ENCODE measurements at regions not wholly inside any gene's neighbourhood (a gene's known extent, or its start where the extent isn't known, plus 50 kb on each side); places are given as distances from the start of the nearest gene placed in this dataset.

- no peak for TF ChIP-seq CTCF (conservative IDR thresholded peaks at IDR 0.05)
- no peaks in the 10 kb centered on the region for H3K27me3 Mint-ChIP-seq (ENCODE audit: insufficient read depth)
- Histone ChIP-seq H3K27me3 (ENCODE audit: control insufficient read depth, insufficient read depth, low read length, poor library complexity, severe bottlenecking) (no peaks in the 10 kb centered on the region), H3K4me3 (ENCODE audit: low read length) (no peak overlapping the region), H3K36me3 (ENCODE audit: control insufficient read depth, insufficient read depth, low read length) (no peaks in the 10 kb centered on the region), H3K9ac (ENCODE audit: extremely low read depth, low read length, poor library complexity, severe bottlenecking) (no peak overlapping the region), H3K4me1 (ENCODE audit: control insufficient read depth, insufficient read depth, low read length) (peaks cover 4% of the 10 kb centered on the region), H3K27ac (ENCODE audit: low read depth, low read length) (no peak overlapping the region), H3K9me3 (ENCODE audit: control insufficient read depth, low read length) (no peaks in the 10 kb centered on the region)
- H3K36me3 Mint-ChIP-seq (ENCODE audit: low read depth): no peaks in the 10 kb centered on the region
- H3K4me3 Mint-ChIP-seq: no peak overlapping the region
- DNase-seq: no peak
- H3K27ac Mint-ChIP-seq: no peak overlapping the region
- WGBS, 2 experiments (ENCODE audit: insufficient coverage in 1 of 2, insufficient read length in 1 of 2): 90 to 91% methylated on average over 2 to 3 of the region's 3 CpGs
- peaks cover 3% of the 10 kb centered on the region for H3K4me1 Mint-ChIP-seq
- H3K9me3 Mint-ChIP-seq: no peaks in the 10 kb centered on the region
Observed at GRCh38 chr3:116863270-116863770, 153.7 kb downstream of the TUSC7 start.

GRCh38 chr3:116863822-116864589 is 154.4 kb downstream of the TUSC7 start:
- TF ChIP-seq CTCF (conservative IDR thresholded peaks at IDR 0.05): peak; percentile 73
- WGBS, 2 experiments (ENCODE audit: insufficient coverage in 1 of 2, insufficient read length in 1 of 2): 6 to 12% methylated on average over 11 to 16 of the region's 16 CpGs
- Histone ChIP-seq H3K27ac (ENCODE audit: low read depth, low read length) (no peak overlapping the region), H3K9me3 (ENCODE audit: control insufficient read depth, low read length) (no peaks in the 10 kb centered on the region), H3K4me3 (ENCODE audit: low read length) (peak overlapping the region; percentile 54), H3K36me3 (ENCODE audit: control insufficient read depth, insufficient read depth, low read length) (no peaks in the 10 kb centered on the region), H3K27me3 (ENCODE audit: control insufficient read depth, insufficient read depth, low read length, poor library complexity, severe bottlenecking) (no peaks in the 10 kb centered on the region), H3K9ac (ENCODE audit: extremely low read depth, low read length, poor library complexity, severe bottlenecking) (no peak overlapping the region), H3K4me1 (ENCODE audit: control insufficient read depth, insufficient read depth, low read length) (peaks cover 4% of the 10 kb centered on the region)
- no peaks in the 10 kb centered on the region for H3K27me3 Mint-ChIP-seq (ENCODE audit: insufficient read depth)
- no peaks in the 10 kb centered on the region for H3K9me3 Mint-ChIP-seq
- H3K4me3 Mint-ChIP-seq: no peak overlapping the region
- H3K27ac Mint-ChIP-seq: no peak overlapping the region
- peaks cover 3% of the 10 kb centered on the region for H3K4me1 Mint-ChIP-seq
- no peaks in the 10 kb centered on the region for H3K36me3 Mint-ChIP-seq (ENCODE audit: low read depth)
- peak; percentile 73 for DNase-seq

- H3K4me1 Mint-ChIP-seq: peaks cover 3% of the 10 kb centered on the region
- Histone ChIP-seq H3K9me3 (ENCODE audit: control insufficient read depth, low read length) (no peaks in the 10 kb centered on the region), H3K9ac (ENCODE audit: extremely low read depth, low read length, poor library complexity, severe bottlenecking) (no peak overlapping the region), H3K27me3 (ENCODE audit: control insufficient read depth, insufficient read depth, low read length, poor library complexity, severe bottlenecking) (no peaks in the 10 kb centered on the region), H3K27ac (ENCODE audit: low read depth, low read length) (no peak overlapping the region), H3K4me1 (ENCODE audit: control insufficient read depth, insufficient read depth, low read length) (peaks cover 4% of the 10 kb centered on the region), H3K4me3 (ENCODE audit: low read length) (peak overlapping the region; percentile 54), H3K36me3 (ENCODE audit: control insufficient read depth, insufficient read depth, low read length) (no peaks in the 10 kb centered on the region)
- TF ChIP-seq CTCF (conservative IDR thresholded peaks at IDR 0.05): no peak
- no peak overlapping the region for H3K27ac Mint-ChIP-seq
- no peaks in the 10 kb centered on the region for H3K36me3 Mint-ChIP-seq (ENCODE audit: low read depth)
- WGBS, 2 experiments (ENCODE audit: insufficient coverage in 1 of 2, insufficient read length in 1 of 2): 62 to 69% methylated on average over 6 to 7 of the region's 7 CpGs
- no peak for DNase-seq
- no peaks in the 10 kb centered on the region for H3K27me3 Mint-ChIP-seq (ENCODE audit: insufficient read depth)
- no peak overlapping the region for H3K4me3 Mint-ChIP-seq
- H3K9me3 Mint-ChIP-seq: no peaks in the 10 kb centered on the region
Observed at GRCh38 chr3:116864590-116864927, 155.0 kb downstream of the TUSC7 start.

All from endodermal cell (in vitro differentiated cells).